Keratinocyte (primary cell): ENCODE measurements at regions not wholly inside any gene's neighbourhood (a gene's known extent, or its start where the extent isn't known, plus 50 kb on each side); places are given as distances from the start of the nearest gene placed in this dataset.

Experiments
- DNase-seq: peaks from one replicate; pipeline ENCODE4 v3.0.0-alpha.2; 2011; ENCODE audit warnings: low read depth, missing footprints, low spot score
- FAIRE-seq: peaks from 2 replicates; lab custom pipeline; 2011; peaks lifted over from hg19 to GRCh38; lab: Jason Lieb, UNC
- H2AFZ ChIP-seq: 2 replicates; pipeline ENCODE4 v1.6.0; 2012; ENCODE audit warnings: low read length, control low read depth, inconsistent platforms; ENCODE audit not compliant: control insufficient read depth
- H3K27ac ChIP-seq: 2 replicates; pipeline ENCODE4 v1.5.1; 2011; ENCODE audit warnings: low read length; ENCODE audit not compliant: control insufficient read depth, insufficient read depth
- H3K27me3 ChIP-seq: 3 replicates; pipeline ENCODE4 v1.6.0; 2011; ENCODE audit warnings: low read length; ENCODE audit not compliant: control insufficient read depth, insufficient read depth; ENCODE audit errors: extremely low read depth
- H3K36me3 ChIP-seq, 2 experiments: 2 replicates in 1 of 2; 3 replicates in 1 of 2; pipeline ENCODE4 v1.5.1; 2011; ENCODE audit warnings: low read length in 2 of 2, mild to moderate bottlenecking in 1 of 2; ENCODE audit not compliant: control insufficient read depth in 2 of 2, insufficient read depth in 2 of 2; ENCODE audit errors: extremely low read depth in 1 of 2
- H3K4me1 ChIP-seq: 3 replicates; pipeline ENCODE4 v1.5.1; 2011; ENCODE audit warnings: low read length; ENCODE audit not compliant: control insufficient read depth, insufficient read depth; ENCODE audit errors: extremely low read depth
- H3K4me2 ChIP-seq: 3 replicates; pipeline ENCODE4 v1.6.0; 2011; ENCODE audit warnings: low read depth, low read length; ENCODE audit not compliant: control insufficient read depth, insufficient read depth; ENCODE audit errors: extremely low read depth
- H3K4me3 ChIP-seq, 3 experiments: fragments of 200-600 bp in 1 of 3; sonication (generic) in 1 of 3; 2 replicates in 2 of 3; 3 replicates in 1 of 3; pipeline ENCODE4 v1.5.1; 2011 to 2016; ENCODE audit warnings: low read length in 3 of 3, mild to moderate bottlenecking in 3 of 3, control low read depth in 2 of 3, inconsistent platforms in 1 of 3, low read depth in 1 of 3, mixed read lengths in 1 of 3, mixed run types in 1 of 3, moderate library complexity in 1 of 3; ENCODE audit not compliant: control insufficient read depth in 2 of 3, insufficient read depth in 2 of 3; ENCODE audit errors: extremely low read depth in 1 of 3
- H3K79me2 ChIP-seq: 2 replicates; pipeline ENCODE4 v1.6.0; 2012; ENCODE audit warnings: low read length; ENCODE audit not compliant: control insufficient read depth, insufficient read depth
- H3K9ac ChIP-seq: 3 replicates; pipeline ENCODE4 v1.6.0; 2011; ENCODE audit warnings: low read length; ENCODE audit not compliant: control insufficient read depth, insufficient read depth; ENCODE audit errors: extremely low read depth
- H3K9me1 ChIP-seq: 3 replicates; pipeline ENCODE4 v1.6.0; 2011; ENCODE audit warnings: low read length; ENCODE audit not compliant: control insufficient read depth, insufficient read depth; ENCODE audit errors: extremely low read depth
- H3K9me3 ChIP-seq: 2 replicates; pipeline ENCODE4 v1.5.1; 2012; ENCODE audit warnings: low read depth, low read length; ENCODE audit not compliant: control insufficient read depth
- H4K20me1 ChIP-seq: 3 replicates; pipeline ENCODE4 v1.6.0; 2011; ENCODE audit warnings: low read length; ENCODE audit not compliant: control insufficient read depth, insufficient read depth; ENCODE audit errors: extremely low read depth
- EZH2 ChIP-seq: IDR thresholded peaks from one replicate; pipeline ENCODE4 v1.6.1; 2012; ENCODE audit warnings: inconsistent platforms, mild to moderate bottlenecking, low read length, moderate library complexity
- dilution Hi-C: fragments of 300-500 bp; cut with MboI; formaldehyde crosslinking; loops from one replicate; pipeline ENCODE4 v1.7.0; 2020; ENCODE audit warnings: low sequenced_read_pairs; ENCODE audit not compliant: extremely low pct_ligation_motif_present
- TF ChIP-seq, protein P1 (sequence below), 3 experiments: IDR thresholded peaks in 1 of 3; conservative IDR thresholded peaks in 1 of 3; optimal IDR thresholded peaks in 1 of 3; 2 replicates in 2 of 3; 3 replicates in 1 of 3; pipeline versions ENCODE3 to v1.5.1; 2011; ENCODE audit warnings: low read length in 3 of 3, mild to moderate bottlenecking in 3 of 3, moderate library complexity in 2 of 3, control low read depth in 1 of 3, inconsistent platforms in 1 of 3; ENCODE audit not compliant: insufficient read depth in 2 of 3; ENCODE audit errors: extremely low read depth in 1 of 3

GRCh38 chr11:112344040-112344413 lies 83.4 kb upstream of the PLET1 start:
- H3K36me3 ChIP-seq, result no peaks in the 10 kb centered on the region
- no peaks in the 10 kb centered on the region for H3K4me1 ChIP-seq
- H3K4me2 ChIP-seq, result no peak overlapping the region
- no peaks in the 10 kb centered on the region for H3K9me1 ChIP-seq
- H4K20me1 ChIP-seq, result no peaks in the 10 kb centered on the region
- no peaks in the 10 kb centered on the region for H3K9me3 ChIP-seq
- FAIRE-seq (no peak), DNase-seq (no peak)
- H2AFZ ChIP-seq, result no peak overlapping the region
- no peak for TF ChIP-seq EZH2
- TF ChIP-seq, protein P1, sequence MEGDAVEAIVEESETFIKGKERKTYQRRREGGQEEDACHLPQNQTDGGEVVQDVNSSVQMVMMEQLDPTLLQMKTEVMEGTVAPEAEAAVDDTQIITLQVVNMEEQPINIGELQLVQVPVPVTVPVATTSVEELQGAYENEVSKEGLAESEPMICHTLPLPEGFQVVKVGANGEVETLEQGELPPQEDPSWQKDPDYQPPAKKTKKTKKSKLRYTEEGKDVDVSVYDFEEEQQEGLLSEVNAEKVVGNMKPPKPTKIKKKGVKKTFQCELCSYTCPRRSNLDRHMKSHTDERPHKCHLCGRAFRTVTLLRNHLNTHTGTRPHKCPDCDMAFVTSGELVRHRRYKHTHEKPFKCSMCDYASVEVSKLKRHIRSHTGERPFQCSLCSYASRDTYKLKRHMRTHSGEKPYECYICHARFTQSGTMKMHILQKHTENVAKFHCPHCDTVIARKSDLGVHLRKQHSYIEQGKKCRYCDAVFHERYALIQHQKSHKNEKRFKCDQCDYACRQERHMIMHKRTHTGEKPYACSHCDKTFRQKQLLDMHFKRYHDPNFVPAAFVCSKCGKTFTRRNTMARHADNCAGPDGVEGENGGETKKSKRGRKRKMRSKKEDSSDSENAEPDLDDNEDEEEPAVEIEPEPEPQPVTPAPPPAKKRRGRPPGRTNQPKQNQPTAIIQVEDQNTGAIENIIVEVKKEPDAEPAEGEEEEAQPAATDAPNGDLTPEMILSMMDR (optimal IDR thresholded peaks at IDR 0.05 in 1 of 3, IDR thresholded peaks at IDR 0.05 in 1 of 3, conservative IDR thresholded peaks at IDR 0.05 in 1 of 3; ENCODE audit: extremely low read depth in 1 of 3, insufficient read depth in 2 of 3, low read length in 3 of 3), result no peak
- no peak overlapping the region for H3K4me3 ChIP-seq
- no peaks in the 10 kb centered on the region for H3K79me2 ChIP-seq
- H3K27ac ChIP-seq, result no peak overlapping the region
- dilution Hi-C loops, result no loop called here
- H3K27me3 ChIP-seq, result no peaks in the 10 kb centered on the region
- no peak overlapping the region for H3K9ac ChIP-seq

GRCh38 chr11:112345166-112345565 lies 84.5 kb upstream of the PLET1 start:
- TF ChIP-seq, protein P1 (optimal IDR thresholded peaks at IDR 0.05 in 1 of 3, IDR thresholded peaks at IDR 0.05 in 1 of 3, conservative IDR thresholded peaks at IDR 0.05 in 1 of 3; ENCODE audit: extremely low read depth in 1 of 3, insufficient read depth in 2 of 3, low read length in 3 of 3), result no peak
- TF ChIP-seq EZH2, result no peak
- H3K4me1 ChIP-seq, result no peaks in the 10 kb centered on the region
- H4K20me1 ChIP-seq, result no peaks in the 10 kb centered on the region
- no peak overlapping the region for H3K4me2 ChIP-seq
- no peaks in the 10 kb centered on the region for H3K9me1 ChIP-seq
- H3K36me3 ChIP-seq, result no peaks in the 10 kb centered on the region
- no peaks in the 10 kb centered on the region for H3K79me2 ChIP-seq
- H3K9me3 ChIP-seq, result no peaks in the 10 kb centered on the region
- H2AFZ ChIP-seq, result no peak overlapping the region
- DNase-seq (no peak), FAIRE-seq (no peak)
- dilution Hi-C loops, result no loop called here
- H3K27me3 ChIP-seq, result no peaks in the 10 kb centered on the region
- no peak overlapping the region for H3K27ac ChIP-seq
- no peak overlapping the region for H3K4me3 ChIP-seq
- no peak overlapping the region for H3K9ac ChIP-seq
